ENCODE measurements at regions not wholly inside any gene's neighbourhood (a gene's known extent, or its start where the extent isn't known, plus 50 kb on each side); places are given as distances from the start of the nearest gene placed in this dataset.

GRCh38 chr3:46102059-46102779 lies 74.9 kb upstream of the XCR1 start:
- ATAC-seq, result no peak
- TF ChIP-seq TSHZ2 (CRISPR knock-in tag; IDR thresholded peaks at IDR 0.05) (no peak), ARNTL (CRISPR knock-in tag; IDR thresholded peaks at IDR 0.05; ENCODE audit: borderline replicate concordance, low read depth) (no peak), PATZ1 (CRISPR knock-in tag; IDR thresholded peaks at IDR 0.05; ENCODE audit: borderline replicate concordance) (no peak), PPARA (CRISPR knock-in tag; IDR thresholded peaks at IDR 0.05; ENCODE audit: borderline replicate concordance) (no peak)

- TF ChIP-seq RARB (CRISPR knock-in tag; IDR thresholded peaks at IDR 0.05) (no peak), ARNTL (CRISPR knock-in tag; IDR thresholded peaks at IDR 0.05; ENCODE audit: borderline replicate concordance, low read depth) (no peak), POU6F1 (CRISPR knock-in tag; IDR thresholded peaks at IDR 0.05; ENCODE audit: borderline replicate concordance, low read depth) (no peak), TOX (CRISPR knock-in tag; IDR thresholded peaks at IDR 0.05; ENCODE audit: borderline replicate concordance) (no peak), ESRRG (CRISPR knock-in tag; IDR thresholded peaks at IDR 0.05) (no peak)
- TF ChIP-seq, protein P1, sequence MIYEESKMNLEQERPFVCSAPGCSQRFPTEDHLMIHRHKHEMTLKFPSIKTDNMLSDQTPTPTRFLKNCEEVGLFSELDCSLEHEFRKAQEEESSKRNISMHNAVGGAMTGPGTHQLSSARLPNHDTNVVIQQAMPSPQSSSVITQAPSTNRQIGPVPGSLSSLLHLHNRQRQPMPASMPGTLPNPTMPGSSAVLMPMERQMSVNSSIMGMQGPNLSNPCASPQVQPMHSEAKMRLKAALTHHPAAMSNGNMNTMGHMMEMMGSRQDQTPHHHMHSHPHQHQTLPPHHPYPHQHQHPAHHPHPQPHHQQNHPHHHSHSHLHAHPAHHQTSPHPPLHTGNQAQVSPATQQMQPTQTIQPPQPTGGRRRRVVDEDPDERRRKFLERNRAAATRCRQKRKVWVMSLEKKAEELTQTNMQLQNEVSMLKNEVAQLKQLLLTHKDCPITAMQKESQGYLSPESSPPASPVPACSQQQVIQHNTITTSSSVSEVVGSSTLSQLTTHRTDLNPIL (CRISPR knock-in tag; IDR thresholded peaks at IDR 0.05; ENCODE audit: low read depth), result no peak
- no peak for ATAC-seq
These were observed 73.5 kb upstream of the XCR1 start for GRCh38 chr3:46100812-46101211.

DNA sequence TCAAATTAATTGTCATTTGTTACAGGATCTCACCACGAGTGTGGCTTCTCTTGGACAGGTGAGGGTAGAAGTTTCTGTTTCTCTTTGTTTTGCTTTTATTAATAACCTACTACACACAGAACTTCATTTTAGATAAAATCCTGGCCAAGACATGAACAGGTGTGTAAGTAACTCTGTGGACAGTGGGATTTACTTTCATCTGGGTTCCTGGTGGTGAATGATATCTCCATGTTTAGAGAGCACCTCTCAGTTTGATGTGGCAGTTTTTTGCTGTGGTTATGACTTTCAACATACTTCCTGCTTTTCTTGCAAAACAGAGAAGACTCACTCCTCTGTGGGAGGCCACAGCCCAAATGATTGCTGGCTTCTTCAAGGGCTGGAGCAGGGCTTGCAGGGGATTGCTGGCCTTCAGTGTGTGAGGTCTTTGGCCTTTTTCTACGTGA lies 71.1 kb upstream of the XCR1 start:
- ATAC-seq, result no peak
- TF ChIP-seq TSHZ2 (CRISPR knock-in tag; IDR thresholded peaks at IDR 0.05), result no peak
- no peak for TF ChIP-seq TOX (CRISPR knock-in tag; IDR thresholded peaks at IDR 0.05; ENCODE audit: borderline replicate concordance)
- TF ChIP-seq CSDC2 (CRISPR knock-in tag; IDR thresholded peaks at IDR 0.05), result no peak
- TF ChIP-seq CSRNP3 (CRISPR knock-in tag; IDR thresholded peaks at IDR 0.05), result no peak
- TF ChIP-seq ZNF8 (CRISPR knock-in tag; IDR thresholded peaks at IDR 0.05), result no peak
- no peak for TF ChIP-seq ZFP30 (CRISPR knock-in tag; IDR thresholded peaks at IDR 0.05)
- no peak for TF ChIP-seq ZC3H10 (CRISPR knock-in tag; IDR thresholded peaks at IDR 0.05)
- no peak for TF ChIP-seq SNAI2 (CRISPR knock-in tag; IDR thresholded peaks at IDR 0.05)
- no peak for TF ChIP-seq ISL1 (CRISPR knock-in tag; IDR thresholded peaks at IDR 0.05)
- TF ChIP-seq PPARA (CRISPR knock-in tag; IDR thresholded peaks at IDR 0.05; ENCODE audit: borderline replicate concordance), result no peak
- TF ChIP-seq ZNF70 (CRISPR knock-in tag; IDR thresholded peaks at IDR 0.05), result no peak
- TF ChIP-seq ZNF565 (CRISPR knock-in tag; conservative IDR thresholded peaks at IDR 0.05; ENCODE audit: low read depth), result no peak
- no peak for TF ChIP-seq GLIS3 (CRISPR knock-in tag; IDR thresholded peaks at IDR 0.05)
